Liver (tissue), 8 donors: ENCODE measurements at regions not wholly inside any gene's neighbourhood (a gene's known extent, or its start where the extent isn't known, plus 50 kb on each side); places are given as distances from the start of the nearest gene placed in this dataset.

Source experiments
- DNase-seq: peaks from one replicate; pipeline ENCODE4 v3.0.0-alpha.2; 2017; ENCODE audit warnings: low spot score
- H3K27ac ChIP-seq, 2 donors: one replicate each; pipeline ENCODE4 v1.7.0; 2013; ENCODE audit warnings: inconsistent platforms in 2 of 2, low read length in 2 of 2, control low read depth in 1 of 2, low read depth in 1 of 2, mild to moderate bottlenecking in 1 of 2
- H3K27me3 ChIP-seq, 4 donors: one replicate each; pipeline versions ENCODE4 v1.6.1 to v1.7.0; 2013; ENCODE audit warnings: low read length in 3 of 4, inconsistent platforms in 1 of 4, mild to moderate bottlenecking in 1 of 4, moderate library complexity in 1 of 4; ENCODE audit not compliant: control insufficient read depth in 4 of 4, insufficient read depth in 4 of 4
- H3K36me3 ChIP-seq, 4 donors: one replicate each; pipeline versions ENCODE4 v1.6.1 to v1.7.0; 2013; ENCODE audit warnings: low read length in 3 of 4, mild to moderate bottlenecking in 3 of 4, low read depth in 1 of 4, moderate library complexity in 1 of 4; ENCODE audit not compliant: control insufficient read depth in 4 of 4, insufficient read depth in 3 of 4
- H3K4me1 ChIP-seq, 4 donors: one replicate each; pipeline versions ENCODE4 v1.6.1 to v1.7.0; 2013; ENCODE audit warnings: low read length in 3 of 4, mild to moderate bottlenecking in 3 of 4, moderate library complexity in 1 of 4; ENCODE audit not compliant: control insufficient read depth in 4 of 4, insufficient read depth in 4 of 4
- H3K4me3 ChIP-seq, 3 donors: one replicate each; pipeline versions ENCODE4 v1.6.1 to v1.7.0; 2013; ENCODE audit warnings: low read length in 3 of 3, control low read depth in 1 of 3, low read depth in 1 of 3, mild to moderate bottlenecking in 1 of 3
- H3K9ac ChIP-seq, 2 donors: one replicate each; pipeline ENCODE4 v1.7.0; 2013; ENCODE audit warnings: low read length in 2 of 2, mild to moderate bottlenecking in 2 of 2, moderate library complexity in 2 of 2, control low read depth in 1 of 2, low read depth in 1 of 2
- H3K9me3 ChIP-seq, 4 donors: one replicate each; pipeline versions ENCODE4 v1.6.1 to v1.7.0; 2013; ENCODE audit warnings: low read length in 3 of 4; ENCODE audit not compliant: control insufficient read depth in 4 of 4
- EGR1 ChIP-seq, 2 donors: IDR thresholded peaks; 2 replicates each; pipeline ENCODE4 v1.6.1; 2016 to 2018; ENCODE audit warnings: antibody characterized with exemption in 2 of 2, low read depth in 2 of 2
- FOXA1 ChIP-seq: IDR thresholded peaks from 2 replicates; pipeline ENCODE4 v1.6.1; 2016; ENCODE audit warnings: antibody characterized with exemption
- FOXA2 ChIP-seq: IDR thresholded peaks from 2 replicates; pipeline ENCODE4 v1.6.1; 2016; ENCODE audit warnings: antibody characterized with exemption
- GABPA ChIP-seq, 2 donors: IDR thresholded peaks in 1 of 2; conservative IDR thresholded peaks in 1 of 2; 2 replicates each; pipeline ENCODE4 v1.6.1; 2016; ENCODE audit warnings: antibody characterized with exemption in 2 of 2, mild to moderate bottlenecking in 1 of 2, moderate library complexity in 1 of 2
- HNF4A ChIP-seq, 2 donors: conservative IDR thresholded peaks; 2 replicates each; pipeline ENCODE4 v1.6.1; 2016; ENCODE audit warnings: antibody characterized with exemption in 2 of 2, mild to moderate bottlenecking in 2 of 2
- HNF4G ChIP-seq: IDR thresholded peaks from 2 replicates; pipeline ENCODE4 v1.6.1; 2016; ENCODE audit warnings: antibody characterized with exemption
- JUND ChIP-seq, 2 donors: IDR thresholded peaks; 2 replicates each; pipeline ENCODE4 v1.6.1; 2016; ENCODE audit warnings: antibody characterized with exemption in 2 of 2
- NR2F2 ChIP-seq: IDR thresholded peaks from 2 replicates; pipeline ENCODE4 v1.6.1; 2016; ENCODE audit warnings: antibody characterized with exemption
- RAD21 ChIP-seq, 2 donors: IDR thresholded peaks; 2 replicates each; pipeline ENCODE4 v1.6.1; 2016; ENCODE audit warnings: antibody characterized with exemption in 2 of 2, mild to moderate bottlenecking in 2 of 2
- RXRA ChIP-seq, 2 donors: IDR thresholded peaks; 2 replicates each; pipeline ENCODE4 v1.6.1; 2017 to 2018; ENCODE audit warnings: antibody characterized with exemption in 2 of 2, mild to moderate bottlenecking in 1 of 2
- SP1 ChIP-seq: IDR thresholded peaks from 2 replicates; pipeline ENCODE4 v1.6.1; 2018; ENCODE audit warnings: antibody characterized with exemption, mild to moderate bottlenecking
- YY1 ChIP-seq: IDR thresholded peaks from 2 replicates; pipeline ENCODE4 v1.6.1; 2016; ENCODE audit warnings: antibody characterized with exemption, mild to moderate bottlenecking
- WGBS: extraction: QIAGEN DNeasy Blood & Tissue Kit; methylation state at CpG from one replicate; pipeline ENCODE4 v1.1.7; 2013; 5-methylcytosine and 5-hydroxymethylcytosine counted together
- TF ChIP-seq, protein P1 (sequence below): IDR thresholded peaks from 2 replicates; pipeline ENCODE4 v1.6.1; 2016; ENCODE audit warnings: antibody characterized with exemption
- TF ChIP-seq, protein P2 (sequence below): IDR thresholded peaks from 2 replicates; pipeline ENCODE4 v1.6.1; 2016; ENCODE audit warnings: antibody characterized with exemption
- TF ChIP-seq, protein P3 (sequence below): fragments of 150-350 bp; IDR thresholded peaks from 2 replicates; pipeline ENCODE4 v1.5.1; 2017; ENCODE audit warnings: improper control_type of control experiment, low read depth, low read length; ENCODE audit not compliant: missing input control
- TF ChIP-seq, protein P4 (sequence below): IDR thresholded peaks from 2 replicates; pipeline ENCODE4 v1.6.1; 2016; ENCODE audit warnings: antibody characterized with exemption, mild to moderate bottlenecking
- TF ChIP-seq, protein P5 (sequence below): IDR thresholded peaks from 2 replicates; pipeline ENCODE4 v1.6.1; 2016; ENCODE audit warnings: antibody characterized with exemption
- donor health status: healthy.
- donor health status: healthy.
- donor health status: healthy.
- donor health status: healthy.
- donor health status: healthy.

DNA sequence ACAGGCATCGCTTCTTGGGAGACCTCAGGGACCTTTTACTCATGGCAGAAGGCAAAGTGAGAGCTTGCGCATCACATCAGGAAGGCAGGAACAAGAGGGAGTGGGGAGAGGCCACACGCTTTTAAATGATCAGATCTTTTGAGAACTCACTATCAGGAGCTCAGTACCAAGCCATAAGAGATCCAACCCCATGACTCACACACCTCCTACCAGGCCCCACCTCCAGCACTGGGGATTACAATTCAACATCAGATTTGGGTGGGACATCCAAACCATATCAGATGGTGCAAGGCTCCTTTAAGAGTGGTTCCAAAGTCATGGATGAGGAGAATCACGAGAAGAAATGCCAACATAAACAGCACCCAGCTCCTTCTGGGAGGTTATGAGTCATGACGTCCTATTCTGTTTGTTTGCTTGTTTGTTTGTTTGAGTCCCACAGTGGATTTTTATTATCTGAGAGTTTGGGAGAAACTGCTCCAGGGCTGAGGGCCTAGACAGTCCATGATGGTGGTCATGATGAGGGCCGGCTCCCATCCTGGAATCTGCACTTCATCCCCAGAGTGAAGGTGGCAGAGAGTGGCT lies 453.5 kb downstream of the GADD45G start:
- WGBS = 86% methylated on average over 6 of the region's 6 CpGs
- TF ChIP-seq FOXA1 = no peak
- TF ChIP-seq, protein P1, sequence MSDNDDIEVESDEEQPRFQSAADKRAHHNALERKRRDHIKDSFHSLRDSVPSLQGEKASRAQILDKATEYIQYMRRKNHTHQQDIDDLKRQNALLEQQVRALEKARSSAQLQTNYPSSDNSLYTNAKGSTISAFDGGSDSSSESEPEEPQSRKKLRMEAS = no peak
- TF ChIP-seq SP1 = no peak
- TF ChIP-seq YY1 = no peak
- no peak for TF ChIP-seq GABPA (IDR thresholded peaks at IDR 0.05 in 1 of 2, conservative IDR thresholded peaks at IDR 0.05 in 1 of 2)
- no peak for TF ChIP-seq EGR1 (IDR thresholded peaks at IDR 0.05; ENCODE audit: low read depth in 2 of 2)
- TF ChIP-seq, protein P2, sequence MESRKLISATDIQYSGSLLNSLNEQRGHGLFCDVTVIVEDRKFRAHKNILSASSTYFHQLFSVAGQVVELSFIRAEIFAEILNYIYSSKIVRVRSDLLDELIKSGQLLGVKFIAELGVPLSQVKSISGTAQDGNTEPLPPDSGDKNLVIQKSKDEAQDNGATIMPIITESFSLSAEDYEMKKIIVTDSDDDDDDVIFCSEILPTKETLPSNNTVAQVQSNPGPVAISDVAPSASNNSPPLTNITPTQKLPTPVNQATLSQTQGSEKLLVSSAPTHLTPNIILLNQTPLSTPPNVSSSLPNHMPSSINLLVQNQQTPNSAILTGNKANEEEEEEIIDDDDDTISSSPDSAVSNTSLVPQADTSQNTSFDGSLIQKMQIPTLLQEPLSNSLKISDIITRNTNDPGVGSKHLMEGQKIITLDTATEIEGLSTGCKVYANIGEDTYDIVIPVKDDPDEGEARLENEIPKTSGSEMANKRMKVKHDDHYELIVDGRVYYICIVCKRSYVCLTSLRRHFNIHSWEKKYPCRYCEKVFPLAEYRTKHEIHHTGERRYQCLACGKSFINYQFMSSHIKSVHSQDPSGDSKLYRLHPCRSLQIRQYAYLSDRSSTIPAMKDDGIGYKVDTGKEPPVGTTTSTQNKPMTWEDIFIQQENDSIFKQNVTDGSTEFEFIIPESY = no peak
- no peak for TF ChIP-seq JUND (IDR thresholded peaks at IDR 0.05)
- TF ChIP-seq, protein P3, sequence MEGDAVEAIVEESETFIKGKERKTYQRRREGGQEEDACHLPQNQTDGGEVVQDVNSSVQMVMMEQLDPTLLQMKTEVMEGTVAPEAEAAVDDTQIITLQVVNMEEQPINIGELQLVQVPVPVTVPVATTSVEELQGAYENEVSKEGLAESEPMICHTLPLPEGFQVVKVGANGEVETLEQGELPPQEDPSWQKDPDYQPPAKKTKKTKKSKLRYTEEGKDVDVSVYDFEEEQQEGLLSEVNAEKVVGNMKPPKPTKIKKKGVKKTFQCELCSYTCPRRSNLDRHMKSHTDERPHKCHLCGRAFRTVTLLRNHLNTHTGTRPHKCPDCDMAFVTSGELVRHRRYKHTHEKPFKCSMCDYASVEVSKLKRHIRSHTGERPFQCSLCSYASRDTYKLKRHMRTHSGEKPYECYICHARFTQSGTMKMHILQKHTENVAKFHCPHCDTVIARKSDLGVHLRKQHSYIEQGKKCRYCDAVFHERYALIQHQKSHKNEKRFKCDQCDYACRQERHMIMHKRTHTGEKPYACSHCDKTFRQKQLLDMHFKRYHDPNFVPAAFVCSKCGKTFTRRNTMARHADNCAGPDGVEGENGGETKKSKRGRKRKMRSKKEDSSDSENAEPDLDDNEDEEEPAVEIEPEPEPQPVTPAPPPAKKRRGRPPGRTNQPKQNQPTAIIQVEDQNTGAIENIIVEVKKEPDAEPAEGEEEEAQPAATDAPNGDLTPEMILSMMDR = no peak
- no peak for TF ChIP-seq NR2F2
- no peak for TF ChIP-seq RXRA (IDR thresholded peaks at IDR 0.05)
- TF ChIP-seq, protein P4, sequence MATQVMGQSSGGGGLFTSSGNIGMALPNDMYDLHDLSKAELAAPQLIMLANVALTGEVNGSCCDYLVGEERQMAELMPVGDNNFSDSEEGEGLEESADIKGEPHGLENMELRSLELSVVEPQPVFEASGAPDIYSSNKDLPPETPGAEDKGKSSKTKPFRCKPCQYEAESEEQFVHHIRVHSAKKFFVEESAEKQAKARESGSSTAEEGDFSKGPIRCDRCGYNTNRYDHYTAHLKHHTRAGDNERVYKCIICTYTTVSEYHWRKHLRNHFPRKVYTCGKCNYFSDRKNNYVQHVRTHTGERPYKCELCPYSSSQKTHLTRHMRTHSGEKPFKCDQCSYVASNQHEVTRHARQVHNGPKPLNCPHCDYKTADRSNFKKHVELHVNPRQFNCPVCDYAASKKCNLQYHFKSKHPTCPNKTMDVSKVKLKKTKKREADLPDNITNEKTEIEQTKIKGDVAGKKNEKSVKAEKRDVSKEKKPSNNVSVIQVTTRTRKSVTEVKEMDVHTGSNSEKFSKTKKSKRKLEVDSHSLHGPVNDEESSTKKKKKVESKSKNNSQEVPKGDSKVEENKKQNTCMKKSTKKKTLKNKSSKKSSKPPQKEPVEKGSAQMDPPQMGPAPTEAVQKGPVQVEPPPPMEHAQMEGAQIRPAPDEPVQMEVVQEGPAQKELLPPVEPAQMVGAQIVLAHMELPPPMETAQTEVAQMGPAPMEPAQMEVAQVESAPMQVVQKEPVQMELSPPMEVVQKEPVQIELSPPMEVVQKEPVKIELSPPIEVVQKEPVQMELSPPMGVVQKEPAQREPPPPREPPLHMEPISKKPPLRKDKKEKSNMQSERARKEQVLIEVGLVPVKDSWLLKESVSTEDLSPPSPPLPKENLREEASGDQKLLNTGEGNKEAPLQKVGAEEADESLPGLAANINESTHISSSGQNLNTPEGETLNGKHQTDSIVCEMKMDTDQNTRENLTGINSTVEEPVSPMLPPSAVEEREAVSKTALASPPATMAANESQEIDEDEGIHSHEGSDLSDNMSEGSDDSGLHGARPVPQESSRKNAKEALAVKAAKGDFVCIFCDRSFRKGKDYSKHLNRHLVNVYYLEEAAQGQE = no peak
- no peak for TF ChIP-seq FOXA2
- TF ChIP-seq, protein P5, sequence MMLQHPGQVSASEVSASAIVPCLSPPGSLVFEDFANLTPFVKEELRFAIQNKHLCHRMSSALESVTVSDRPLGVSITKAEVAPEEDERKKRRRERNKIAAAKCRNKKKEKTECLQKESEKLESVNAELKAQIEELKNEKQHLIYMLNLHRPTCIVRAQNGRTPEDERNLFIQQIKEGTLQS = no peak
- no peak for TF ChIP-seq HNF4A (conservative IDR thresholded peaks at IDR 0.05)
- no peak for TF ChIP-seq HNF4G
- TF ChIP-seq RAD21 (IDR thresholded peaks at IDR 0.05) = no peak

More for the DNA sequence above, 453.5 kb downstream of the GADD45G start:
- no peak overlapping the region for H3K27ac ChIP-seq
- H3K9ac ChIP-seq = no peak overlapping the region
- no peak for DNase-seq
- no peak overlapping the region for H3K4me3 ChIP-seq
- H3K4me1 ChIP-seq = peaks cover 3 to 17% (median 11%) of the 10 kb centered on the region in 4 donors
- no peaks in the 10 kb centered on the region for H3K27me3 ChIP-seq
- H3K36me3 ChIP-seq = no peaks in the 10 kb centered on the region
- no peaks in the 10 kb centered on the region for H3K9me3 ChIP-seq
